ENCODE measurements at regions not wholly inside any gene's neighbourhood (a gene's known extent, or its start where the extent isn't known, plus 50 kb on each side); places are given as distances from the start of the nearest gene placed in this dataset.

GRCh38 chr2:12618576-12618975, 98.2 kb upstream of the TRIB2 start:
- ChIA-PET POLR2A (no interaction called here), CTCF (interaction anchor here (1.1 to 1.2 kb wide), 2 partner anchors 12 to 312 kb away, joined by 3 to 4 read pairs; no protein-coding TSS in a partner anchor)
- no peaks in the 10 kb centered on the region for H3K4me1 ChIP-seq (ENCODE audit: control insufficient read depth, extremely low read depth, insufficient read depth, low read length)
- no peak overlapping the region for H3K27ac ChIP-seq (ENCODE audit: insufficient read depth, low read depth, low read length)
- no peaks in the 10 kb centered on the region for H3K79me2 ChIP-seq (ENCODE audit: control insufficient read depth, insufficient read depth, low read length)
- no peak overlapping the region for H2AFZ ChIP-seq (ENCODE audit: low read depth, low read length)
- H3K9me1 ChIP-seq (replicated peaks; ENCODE audit: control insufficient read depth, extremely low read depth, insufficient read depth, low read length) = no peaks in the 10 kb centered on the region
- no peak overlapping the region for H3K4me3 ChIP-seq (replicated peaks in 1 of 3; ENCODE audit: insufficient read depth in 1 of 3, low read depth in 1 of 3, low read length in 3 of 3)
- no peaks in the 10 kb centered on the region for H3K36me3 ChIP-seq (ENCODE audit: control insufficient read depth in 2 of 2, extremely low read depth in 1 of 2, insufficient read depth in 2 of 2, low read length in 2 of 2)
- H3K9me3 ChIP-seq (replicated peaks; ENCODE audit: control insufficient read depth, insufficient read depth, low read length) = no peaks in the 10 kb centered on the region
- no peak for TF ChIP-seq MYC (IDR thresholded peaks at IDR 0.05; ENCODE audit: low read depth, low read length)
- TF ChIP-seq EZH2 (IDR thresholded peaks at IDR 0.05; ENCODE audit: borderline replicate concordance, low read depth, low read length, severe bottlenecking) = no peak
- no peak for TF ChIP-seq GATA2 (IDR thresholded peaks at IDR 0.05; ENCODE audit: insufficient read depth, insufficient read length, low read depth, low read length)
- no peak for TF ChIP-seq POLR2AphosphoS5 (IDR thresholded peaks at IDR 0.05; ENCODE audit: insufficient read depth, low read depth, low read length)
- no peak for TF ChIP-seq JUN (IDR thresholded peaks at IDR 0.05; ENCODE audit: borderline replicate concordance, insufficient read depth, insufficient read length, low read depth)
- intact Hi-C loops (cut with micrococcal nuclease) (no loop called here), dilution Hi-C loops (cut with MboI; ENCODE audit: extremely low pct_ligation_motif_present, low sequenced_read_pairs) (no loop called here)
- no peak overlapping the region for H3K4me2 ChIP-seq (ENCODE audit: insufficient read depth, low read length)
- no peak for FAIRE-seq
- no TSS peak for BruUV-seq (replicated peaks)
- no peaks in the 10 kb centered on the region for H3K27me3 ChIP-seq (ENCODE audit: control insufficient read depth in 2 of 2, insufficient read depth in 2 of 2, low read length in 2 of 2)
- H3K9ac ChIP-seq (replicated peaks; ENCODE audit: extremely low read depth, insufficient read depth, low read length) = no peak overlapping the region
- DNase-seq (ENCODE audit: low read depth, low spot score) = no peak
- H4K20me1 ChIP-seq (replicated peaks; ENCODE audit: control insufficient read depth, extremely low read depth, insufficient read depth, low read length) = no peaks in the 10 kb centered on the region

- intact Hi-C loops (cut with micrococcal nuclease) = no loop called here
- no peak overlapping the region for H3K4me2 ChIP-seq (ENCODE audit: insufficient read depth, low read length)
- H3K4me1 ChIP-seq (ENCODE audit: control insufficient read depth, extremely low read depth, insufficient read depth, low read length) = no peaks in the 10 kb centered on the region
- no peak for TF ChIP-seq EZH2 (IDR thresholded peaks at IDR 0.05; ENCODE audit: borderline replicate concordance, low read depth, low read length, severe bottlenecking)
- no peak for TF ChIP-seq FOS (IDR thresholded peaks at IDR 0.05; ENCODE audit: borderline replicate concordance, insufficient read depth, low read length)
- TF ChIP-seq MYC (IDR thresholded peaks at IDR 0.05; ENCODE audit: low read depth, low read length) = no peak
- no peak for TF ChIP-seq JUN (IDR thresholded peaks at IDR 0.05; ENCODE audit: borderline replicate concordance, insufficient read depth, insufficient read length, low read depth)
- no peak for TF ChIP-seq MAX (IDR thresholded peaks at IDR 0.05; ENCODE audit: insufficient read depth, insufficient read length)
- no peak for TF ChIP-seq GATA2 (IDR thresholded peaks at IDR 0.05; ENCODE audit: insufficient read depth, insufficient read length, low read depth, low read length)
- TF ChIP-seq POLR2A (IDR thresholded peaks at IDR 0.05; ENCODE audit: low read depth, low read length) = no peak
- no peak for TF ChIP-seq CTCF (IDR thresholded peaks at IDR 0.05; ENCODE audit: extremely low read depth in 1 of 2, insufficient read depth in 1 of 2, low read depth in 1 of 2, low read length in 2 of 2)
- TF ChIP-seq POLR2AphosphoS5 (IDR thresholded peaks at IDR 0.05; ENCODE audit: insufficient read depth, low read depth, low read length) = no peak
- H3K27ac ChIP-seq (ENCODE audit: insufficient read depth, low read depth, low read length) = no peak overlapping the region
- H3K4me3 ChIP-seq (replicated peaks in 1 of 3; ENCODE audit: insufficient read depth in 1 of 3, low read depth in 1 of 3, low read length in 3 of 3) = no peak overlapping the region
- no peaks in the 10 kb centered on the region for H3K79me2 ChIP-seq (ENCODE audit: control insufficient read depth, insufficient read depth, low read length)
- no peaks in the 10 kb centered on the region for H3K27me3 ChIP-seq (ENCODE audit: control insufficient read depth in 2 of 2, insufficient read depth in 2 of 2, low read length in 2 of 2)
- H3K9ac ChIP-seq (replicated peaks; ENCODE audit: extremely low read depth, insufficient read depth, low read length) = no peak overlapping the region
- DNase-seq (ENCODE audit: low read depth, low spot score) (no peak), FAIRE-seq (no peak)
- no peaks in the 10 kb centered on the region for H3K9me3 ChIP-seq (replicated peaks; ENCODE audit: control insufficient read depth, insufficient read depth, low read length)
- dilution Hi-C loops (cut with MboI; ENCODE audit: extremely low pct_ligation_motif_present, low sequenced_read_pairs) = no loop called here
- no TSS peak for BruUV-seq (replicated peaks)
- no peak overlapping the region for H2AFZ ChIP-seq (ENCODE audit: low read depth, low read length)
- POLR2A ChIA-PET = no interaction called here
- no peaks in the 10 kb centered on the region for H3K36me3 ChIP-seq (ENCODE audit: control insufficient read depth in 2 of 2, extremely low read depth in 1 of 2, insufficient read depth in 2 of 2, low read length in 2 of 2)
- CTCF ChIA-PET = interaction anchor here (1.1 kb wide), 1 partner anchor 13 kb away, joined by 4 read pairs; no protein-coding TSS in a partner anchor
- no peaks in the 10 kb centered on the region for H4K20me1 ChIP-seq (replicated peaks; ENCODE audit: control insufficient read depth, extremely low read depth, insufficient read depth, low read length)
- H3K9me1 ChIP-seq (replicated peaks; ENCODE audit: control insufficient read depth, extremely low read depth, insufficient read depth, low read length) = no peaks in the 10 kb centered on the region
Observed at GRCh38 chr2:12619975-12620374, 96.8 kb upstream of the TRIB2 start.

Data from endothelial cell of umbilical vein (primary cell).